ENCODE measurements at regions not wholly inside any gene's neighbourhood (a gene's known extent, or its start where the extent isn't known, plus 50 kb on each side); places are given as distances from the start of the nearest gene placed in this dataset.

- DNase-seq (ENCODE audit: insufficient read length) (no peak), FAIRE-seq (peak; percentile 90)
- no peak for TF ChIP-seq POLR2AphosphoS5 (IDR thresholded peaks at IDR 0.05; ENCODE audit: low read depth, low read length)
- TF ChIP-seq TAF1 (IDR thresholded peaks at IDR 0.05; ENCODE audit: borderline replicate concordance, low read depth, low read length) = no peak
- no peak for TF ChIP-seq POLR2A (IDR thresholded peaks at IDR 0.05; ENCODE audit: low read depth, low read length)
Measured at GRCh38 chr1:25148673-25149300, 83.5 kb downstream of the SYF2 start.

DNA sequence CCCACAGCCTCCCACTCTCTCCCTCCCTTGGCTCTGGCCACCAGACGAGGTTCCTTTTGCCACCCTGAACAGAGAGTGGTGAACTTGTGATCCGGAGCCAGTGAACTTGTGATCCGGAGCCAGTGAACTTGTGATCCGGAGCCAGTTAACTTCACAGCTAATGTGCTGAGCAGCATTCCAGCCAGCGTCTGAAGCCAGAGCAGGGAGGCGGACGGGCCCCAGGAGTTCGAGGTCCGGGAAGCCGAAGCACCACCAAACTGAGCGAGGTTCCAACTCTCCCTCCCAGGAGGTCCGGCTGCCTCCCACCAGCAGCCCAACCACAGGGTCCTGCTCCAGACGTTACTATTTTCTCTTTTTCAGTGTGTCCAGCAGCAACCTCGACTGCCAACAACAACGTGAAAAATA, 85.8 kb downstream of the SYF2 start:
- TF ChIP-seq POLR2AphosphoS5 (IDR thresholded peaks at IDR 0.05; ENCODE audit: low read depth, low read length) (no peak), POLR2A (IDR thresholded peaks at IDR 0.05; ENCODE audit: low read depth, low read length) (no peak), TAF1 (IDR thresholded peaks at IDR 0.05; ENCODE audit: borderline replicate concordance, low read depth, low read length) (no peak)
- DNase-seq (ENCODE audit: insufficient read length) (no peak), FAIRE-seq (no peak)

GRCh38 chr1:25145775-25146393, 86.4 kb downstream of the SYF2 start:
- no peak for TF ChIP-seq TAF1 (IDR thresholded peaks at IDR 0.05; ENCODE audit: borderline replicate concordance, low read depth, low read length)
- no peak for TF ChIP-seq POLR2A (IDR thresholded peaks at IDR 0.05; ENCODE audit: low read depth, low read length)
- TF ChIP-seq POLR2AphosphoS5 (IDR thresholded peaks at IDR 0.05; ENCODE audit: low read depth, low read length) = no peak
- FAIRE-seq = peak; percentile 85
- DNase-seq (ENCODE audit: insufficient read length) = peak; percentile 37

GRCh38 chr1:25140073-25140797, 92.1 kb downstream of the SYF2 start:
- DNase-seq (ENCODE audit: insufficient read length) = peak; percentile 48
- TF ChIP-seq POLR2A (IDR thresholded peaks at IDR 0.05; ENCODE audit: low read depth, low read length) = peak; percentile 41; the same call in 1 of the 2 replicates
- TF ChIP-seq POLR2AphosphoS5 (IDR thresholded peaks at IDR 0.05; ENCODE audit: low read depth, low read length) = 0 out of 2 replicates have a peak, but pooled peaks have one; percentile 24
- TF ChIP-seq TAF1 (IDR thresholded peaks at IDR 0.05; ENCODE audit: borderline replicate concordance, low read depth, low read length) = 0 out of 2 replicates have a peak, but pooled peaks have one; percentile 17
- peak; percentile 91 for FAIRE-seq

GRCh38 chr1:25137521-25138395, 94.5 kb downstream of the SYF2 start:
- FAIRE-seq (peak; percentile 82), DNase-seq (ENCODE audit: insufficient read length) (no peak)
- TF ChIP-seq POLR2AphosphoS5 (IDR thresholded peaks at IDR 0.05; ENCODE audit: low read depth, low read length) (no peak), POLR2A (IDR thresholded peaks at IDR 0.05; ENCODE audit: low read depth, low read length) (no peak), TAF1 (IDR thresholded peaks at IDR 0.05; ENCODE audit: borderline replicate concordance, low read depth, low read length) (no peak)

DNA sequence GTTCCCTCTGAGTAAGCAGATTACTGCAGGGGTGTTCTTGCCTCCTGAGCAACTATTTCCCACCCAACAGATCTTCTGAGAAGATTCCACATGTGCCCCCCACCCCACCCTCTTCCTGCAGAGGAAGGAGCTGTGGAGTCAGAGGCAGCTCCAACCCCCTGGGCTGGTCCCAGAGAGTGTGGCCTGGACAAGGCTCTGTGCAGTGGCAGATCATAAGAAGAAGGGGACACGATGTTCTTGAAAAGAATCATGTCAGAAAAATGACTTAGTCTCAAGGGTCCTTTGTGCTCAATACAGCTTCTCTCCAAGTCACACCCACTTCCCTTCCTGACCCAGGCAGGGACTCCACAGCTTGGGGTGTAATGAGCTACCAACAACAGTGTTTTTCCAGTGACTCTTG, 95.2 kb downstream of the SYF2 start:
- TF ChIP-seq POLR2AphosphoS5 (IDR thresholded peaks at IDR 0.05; ENCODE audit: low read depth, low read length) (no peak), TAF1 (IDR thresholded peaks at IDR 0.05; ENCODE audit: borderline replicate concordance, low read depth, low read length) (no peak), POLR2A (IDR thresholded peaks at IDR 0.05; ENCODE audit: low read depth, low read length) (no peak)
- DNase-seq (ENCODE audit: insufficient read length) (no peak), FAIRE-seq (no peak)

- FAIRE-seq (no peak), DNase-seq (ENCODE audit: insufficient read length) (no peak)
- no peak for TF ChIP-seq TAF1 (IDR thresholded peaks at IDR 0.05; ENCODE audit: borderline replicate concordance, low read depth, low read length)
Measured at GRCh38 chr1:25135909-25136308, 96.4 kb downstream of the SYF2 start.

GRCh38 chr1:25134801-25135461, 97.4 kb downstream of the SYF2 start:
- TF ChIP-seq POLR2AphosphoS5 (IDR thresholded peaks at IDR 0.05; ENCODE audit: low read depth, low read length) = no peak
- TF ChIP-seq TAF1 (IDR thresholded peaks at IDR 0.05; ENCODE audit: borderline replicate concordance, low read depth, low read length) = no peak
- TF ChIP-seq POLR2A (IDR thresholded peaks at IDR 0.05; ENCODE audit: low read depth, low read length) = no peak
- FAIRE-seq = no peak
- DNase-seq (ENCODE audit: insufficient read length) = no peak

DNA sequence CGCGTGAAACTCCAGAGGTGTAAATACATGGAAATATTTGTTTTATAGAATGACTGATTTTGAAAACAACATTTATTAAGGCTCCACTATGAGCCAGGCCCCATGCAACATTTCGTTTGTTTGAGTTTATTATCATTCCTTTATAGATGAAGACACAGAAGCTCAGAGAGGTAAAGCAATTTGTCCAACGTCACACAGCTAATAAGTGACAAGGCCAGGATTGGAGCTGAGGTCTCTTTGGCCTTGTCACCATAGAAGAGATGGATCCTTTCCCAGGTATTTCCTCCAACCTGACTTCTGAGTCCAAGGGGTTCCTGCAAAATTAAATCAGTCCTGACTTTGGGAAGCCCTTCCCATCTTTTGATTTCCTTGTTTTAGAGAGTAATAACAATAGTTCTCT, 98.0 kb downstream of the SYF2 start:
- FAIRE-seq = no peak
- DNase-seq (ENCODE audit: insufficient read length) = no peak
- TF ChIP-seq POLR2A (IDR thresholded peaks at IDR 0.05; ENCODE audit: low read depth, low read length) = no peak
- TF ChIP-seq POLR2AphosphoS5 (IDR thresholded peaks at IDR 0.05; ENCODE audit: low read depth, low read length) = no peak
- TF ChIP-seq TAF1 (IDR thresholded peaks at IDR 0.05; ENCODE audit: borderline replicate concordance, low read depth, low read length) = no peak

GRCh38 chr1:25131794-25132193, 100.5 kb downstream of the SYF2 start:
- DNase-seq (ENCODE audit: insufficient read length) = no peak
- TF ChIP-seq POLR2AphosphoS5 (IDR thresholded peaks at IDR 0.05; ENCODE audit: low read depth, low read length) (no peak), POLR2A (IDR thresholded peaks at IDR 0.05; ENCODE audit: low read depth, low read length) (no peak), TAF1 (IDR thresholded peaks at IDR 0.05; ENCODE audit: borderline replicate concordance, low read depth, low read length) (no peak)
- no peak for FAIRE-seq

All from GM12892 (cell line).